Neural progenitor cell (in vitro differentiated cells): ENCODE measurements at regions not wholly inside any gene's neighbourhood (a gene's known extent, or its start where the extent isn't known, plus 50 kb on each side); places are given as distances from the start of the nearest gene placed in this dataset.

Experiments used
- DNase-seq: peaks from one replicate; pipeline ENCODE4 v3.0.0-alpha.2; 2016; ENCODE audit warnings: low spot score
- H2AFZ ChIP-seq: fragments of 200-600 bp; sonication (generic); replicated peaks from 2 replicates; pipeline ENCODE4 v1.6.1; 2016; ENCODE audit warnings: antibody characterized with exemption
- H3F3A ChIP-seq: fragments of 200-600 bp; sonication (generic); 2 replicates; pipeline ENCODE4 v1.6.1; 2016; ENCODE audit warnings: antibody characterized with exemption, low read depth
- H3K27ac ChIP-seq: fragments of 200-600 bp; sonication (generic); 2 replicates; pipeline ENCODE4 v1.5.1; 2016; ENCODE audit warnings: mild to moderate bottlenecking
- H3K27me3 ChIP-seq: fragments of 200-600 bp; sonication (generic); 2 replicates; pipeline ENCODE4 v1.6.1; 2016; ENCODE audit warnings: mild to moderate bottlenecking, moderate library complexity
- H3K36me3 ChIP-seq: fragments of 200-600 bp; sonication (generic); 2 replicates; pipeline ENCODE4 v1.5.1; 2016
- H3K4me1 ChIP-seq: fragments of 200-600 bp; sonication (generic); 2 replicates; pipeline ENCODE4 v1.6.1; 2016; ENCODE audit warnings: mixed run types
- H3K4me2 ChIP-seq: fragments of 200-600 bp; sonication (generic); 2 replicates; pipeline ENCODE4 v1.6.1; 2016
- H3K4me3 ChIP-seq: fragments of 200-600 bp; sonication (generic); 2 replicates; pipeline ENCODE4 v1.5.1; 2016
- H3K79me2 ChIP-seq: fragments of 200-600 bp; sonication (generic); 2 replicates; pipeline ENCODE4 v1.6.1; 2016; ENCODE audit warnings: low read depth
- H3K9ac ChIP-seq: fragments of 200-600 bp; sonication (generic); 2 replicates; pipeline ENCODE4 v1.6.1; 2016
- H3K9me3 ChIP-seq: fragments of 200-600 bp; sonication (generic); 2 replicates; pipeline ENCODE4 v1.5.1; 2016; ENCODE audit warnings: low read depth
- H4K20me1 ChIP-seq: fragments of 200-600 bp; sonication (generic); 2 replicates; pipeline ENCODE4 v1.6.1; 2016; ENCODE audit warnings: low read depth
- H3K27ac Mint-ChIP-seq: 3 replicates; pipeline ENCODE4 v1.8.0; 2021; ENCODE audit warnings: mixed read lengths
- H3K27me3 Mint-ChIP-seq: 2 replicates; pipeline ENCODE4 v1.8.0; 2022; ENCODE audit warnings: low read depth, mild to moderate bottlenecking, inconsistent platforms, moderate library complexity, mixed read lengths; ENCODE audit not compliant: insufficient read depth
- H3K36me3 Mint-ChIP-seq: 3 replicates; pipeline ENCODE4 v1.8.0; 2021; ENCODE audit warnings: mixed read lengths
- H3K4me1 Mint-ChIP-seq: 3 replicates; pipeline ENCODE4 v1.8.0; 2021; ENCODE audit warnings: mixed read lengths
- H3K4me3 Mint-ChIP-seq: 3 replicates; pipeline ENCODE4 v1.8.0; 2021; ENCODE audit warnings: mild to moderate bottlenecking, moderate library complexity, mixed read lengths
- H3K9me3 Mint-ChIP-seq: 3 replicates; pipeline ENCODE4 v1.8.0; 2020; ENCODE audit warnings: mixed read lengths
- CTCF ChIP-seq: fragments of 200-600 bp; sonication (generic); IDR thresholded peaks from 2 replicates; pipeline ENCODE4 v1.5.1; 2017; ENCODE audit warnings: antibody characterized with exemption, mild to moderate bottlenecking
- EZH2 ChIP-seq: fragments of 200-600 bp; sonication (generic); IDR thresholded peaks from 2 replicates; pipeline ENCODE4 v1.6.1; 2017; ENCODE audit warnings: antibody characterized with exemption, mild to moderate bottlenecking, moderate library complexity
- EZH2phosphoT487 ChIP-seq: fragments of 200-600 bp; sonication (generic); IDR thresholded peaks from 2 replicates; pipeline ENCODE4 v1.6.1; 2017; ENCODE audit warnings: antibody characterized with exemption

DNA sequence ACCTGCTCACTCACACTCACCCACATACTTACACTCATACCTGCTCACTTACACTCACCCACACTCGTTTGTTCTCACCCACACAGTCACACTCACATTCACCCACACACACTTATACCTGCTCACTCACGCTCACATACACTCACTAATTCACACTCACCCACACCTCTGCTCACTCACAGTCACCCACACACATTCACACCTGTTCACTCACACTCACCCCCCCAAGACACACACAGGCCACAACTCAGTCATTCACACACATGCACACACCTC is 436.2 kb downstream of the BCL11B start:
- no peak for DNase-seq
- no peak overlapping the region for H3K4me3 ChIP-seq
- no peak overlapping the region for H3K9ac ChIP-seq
- H3K9me3 Mint-ChIP-seq = peaks cover 8% of the 10 kb centered on the region
- no peaks in the 10 kb centered on the region for H4K20me1 ChIP-seq
- peaks cover 6% of the 10 kb centered on the region for H3K4me1 Mint-ChIP-seq
- peaks cover 8% of the 10 kb centered on the region for H3K27me3 Mint-ChIP-seq
- no peaks in the 10 kb centered on the region for H3K9me3 ChIP-seq
- no peak overlapping the region for H3K27ac Mint-ChIP-seq
- no peak overlapping the region for H3K4me3 Mint-ChIP-seq
- H3K27ac ChIP-seq = no peak overlapping the region
- H3K36me3 ChIP-seq = no peaks in the 10 kb centered on the region
- H3K36me3 Mint-ChIP-seq = no peaks in the 10 kb centered on the region
- H2AFZ ChIP-seq = no peak overlapping the region
- TF ChIP-seq EZH2 = no peak
- TF ChIP-seq CTCF = no peak
- no peak for TF ChIP-seq EZH2phosphoT487
- no peaks in the 10 kb centered on the region for H3K27me3 ChIP-seq
- no peaks in the 10 kb centered on the region for H3K4me1 ChIP-seq
- H3K79me2 ChIP-seq = no peaks in the 10 kb centered on the region
- H3F3A ChIP-seq = no peaks in the 10 kb centered on the region
- H3K4me2 ChIP-seq = no peak overlapping the region

DNA sequence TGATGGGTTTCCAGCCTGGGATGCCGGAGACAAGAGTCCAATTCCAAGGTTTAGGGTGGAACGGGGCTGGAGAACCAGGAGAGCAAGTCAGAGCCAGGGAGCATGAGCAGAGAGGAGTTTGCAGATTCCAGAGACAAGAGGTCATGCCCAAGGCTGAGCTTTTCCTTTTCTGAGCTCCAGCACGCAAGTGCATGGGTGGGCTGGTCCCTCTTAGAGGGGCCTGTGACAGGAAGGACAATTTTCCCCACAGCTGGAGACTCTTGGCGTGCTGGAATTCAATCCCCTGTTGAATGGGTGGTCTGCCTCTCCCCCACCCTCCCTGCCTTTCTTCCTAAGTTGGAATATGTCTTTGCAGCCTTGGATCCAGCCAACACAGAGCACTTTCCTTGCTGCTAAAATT is 431.9 kb downstream of the BCL11B start:
- peaks cover 4% of the 10 kb centered on the region for H3K27me3 Mint-ChIP-seq
- H4K20me1 ChIP-seq = no peaks in the 10 kb centered on the region
- no peak for DNase-seq
- no peak overlapping the region for H3K27ac ChIP-seq
- H2AFZ ChIP-seq = no peak overlapping the region
- no peaks in the 10 kb centered on the region for H3K4me1 ChIP-seq
- H3K4me3 Mint-ChIP-seq = no peak overlapping the region
- no peak overlapping the region for H3K9ac ChIP-seq
- H3F3A ChIP-seq = no peaks in the 10 kb centered on the region
- H3K4me2 ChIP-seq = no peak overlapping the region
- no peaks in the 10 kb centered on the region for H3K36me3 ChIP-seq
- H3K4me1 Mint-ChIP-seq = peaks cover 6% of the 10 kb centered on the region
- H3K79me2 ChIP-seq = no peaks in the 10 kb centered on the region
- H3K4me3 ChIP-seq = no peak overlapping the region
- peaks cover 8% of the 10 kb centered on the region for H3K9me3 Mint-ChIP-seq
- no peak for TF ChIP-seq EZH2
- H3K27me3 ChIP-seq = no peaks in the 10 kb centered on the region
- no peaks in the 10 kb centered on the region for H3K9me3 ChIP-seq
- no peaks in the 10 kb centered on the region for H3K36me3 Mint-ChIP-seq
- no peak overlapping the region for H3K27ac Mint-ChIP-seq

DNA sequence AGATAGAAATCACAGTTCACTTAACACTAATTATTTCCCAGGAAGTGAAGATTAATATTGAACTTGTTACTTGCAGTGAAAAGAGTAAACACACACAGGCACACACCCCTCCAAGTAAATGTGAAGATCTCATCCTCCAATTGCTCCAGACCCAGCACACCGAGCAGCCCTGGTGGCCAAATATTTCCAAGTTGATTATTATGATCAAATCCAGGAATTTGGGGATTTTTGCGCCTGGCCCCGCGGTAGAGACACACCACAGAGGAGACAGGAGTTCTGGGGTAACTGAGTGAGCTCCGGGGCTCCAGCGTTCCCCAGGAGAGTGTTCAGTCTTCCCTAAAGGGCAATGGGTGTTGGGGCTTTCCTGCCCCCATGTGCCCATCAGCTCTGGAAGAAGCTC is 431.5 kb downstream of the BCL11B start:
- Histone ChIP-seq H4K20me1 (no peaks in the 10 kb centered on the region), H3K36me3 (no peaks in the 10 kb centered on the region), H3K4me1 (no peaks in the 10 kb centered on the region), H3K27ac (no peak overlapping the region), H3K27me3 (no peaks in the 10 kb centered on the region), H3K4me3 (no peak overlapping the region), H3K9me3 (no peaks in the 10 kb centered on the region), H3K4me2 (no peak overlapping the region), H3F3A (no peaks in the 10 kb centered on the region), H3K9ac (no peak overlapping the region), H3K79me2 (no peaks in the 10 kb centered on the region), H2AFZ (no peak overlapping the region)
- peaks cover 8% of the 10 kb centered on the region for H3K9me3 Mint-ChIP-seq
- peaks cover 4% of the 10 kb centered on the region for H3K27me3 Mint-ChIP-seq
- TF ChIP-seq CTCF (no peak), EZH2phosphoT487 (no peak), EZH2 (no peak)
- H3K36me3 Mint-ChIP-seq = no peaks in the 10 kb centered on the region
- peaks cover 6% of the 10 kb centered on the region for H3K4me1 Mint-ChIP-seq
- no peak overlapping the region for H3K4me3 Mint-ChIP-seq
- no peak overlapping the region for H3K27ac Mint-ChIP-seq
- no peak for DNase-seq

DNA sequence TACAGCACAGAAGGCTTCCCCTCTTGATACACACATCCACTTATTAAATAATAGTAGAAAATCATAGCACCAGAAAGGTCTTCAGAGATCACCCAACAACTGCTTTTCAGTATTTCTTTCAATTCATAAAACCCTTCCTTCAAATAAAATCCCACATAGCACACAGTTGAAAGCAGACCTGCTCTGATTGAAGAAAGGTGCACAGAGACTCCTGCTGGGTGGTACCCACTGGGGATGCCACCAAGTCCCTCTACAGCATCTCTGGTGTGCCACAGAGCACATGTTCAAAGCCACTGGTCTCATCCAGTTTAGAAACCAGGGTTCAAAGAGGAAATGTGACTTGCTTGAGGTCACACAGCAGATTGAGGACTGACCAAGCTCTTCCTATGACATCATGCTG is 427.5 kb downstream of the BCL11B start:
- Mint-ChIP-seq H3K27me3 (peaks cover 4% of the 10 kb centered on the region), H3K36me3 (no peaks in the 10 kb centered on the region), H3K4me3 (no peak overlapping the region), H3K9me3 (no peaks in the 10 kb centered on the region), H3K27ac (no peak overlapping the region), H3K4me1 (peaks cover 14% of the 10 kb centered on the region)
- no peak for TF ChIP-seq EZH2phosphoT487
- TF ChIP-seq EZH2 = no peak
- no peak for TF ChIP-seq CTCF
- H3F3A ChIP-seq = no peaks in the 10 kb centered on the region
- no peak overlapping the region for H3K4me3 ChIP-seq
- no peaks in the 10 kb centered on the region for H3K27me3 ChIP-seq
- no peaks in the 10 kb centered on the region for H4K20me1 ChIP-seq
- no peak overlapping the region for H3K27ac ChIP-seq
- H3K36me3 ChIP-seq = no peaks in the 10 kb centered on the region
- no peak for DNase-seq
- H3K79me2 ChIP-seq = no peaks in the 10 kb centered on the region
- no peak overlapping the region for H3K9ac ChIP-seq
- no peak overlapping the region for H2AFZ ChIP-seq
- no peaks in the 10 kb centered on the region for H3K9me3 ChIP-seq
- H3K4me2 ChIP-seq = no peak overlapping the region
- no peaks in the 10 kb centered on the region for H3K4me1 ChIP-seq
